SJSA1 (cell line): ENCODE measurements at regions not wholly inside any gene's neighbourhood (a gene's known extent, or its start where the extent isn't known, plus 50 kb on each side); places are given as distances from the start of the nearest gene placed in this dataset.
A peak's percentile ranks its signal among the peaks of the same experiment; 100 is the strongest.

Experiments used
- DNase-seq, 2 experiments: peaks; one replicate each; pipeline ENCODE4 v3.0.0-alpha.2; 2015 to 2020; ENCODE audit warnings: low spot score in 2 of 2, low read depth in 1 of 2
- H3K27ac ChIP-seq: fragments of 250-450 bp; sonication (Bioruptor Pico); 2 replicates; pipeline ENCODE4 v1.5.1; 2020; ENCODE audit warnings: mild to moderate bottlenecking, moderate library complexity
- H3K27me3 ChIP-seq: fragments of 250-450 bp; sonication (Bioruptor Pico); replicated peaks from 2 replicates; pipeline ENCODE4 v1.5.1; 2020; ENCODE audit warnings: mild to moderate bottlenecking, moderate library complexity
- H3K36me3 ChIP-seq: fragments of 250-450 bp; sonication (Bioruptor Pico); 2 replicates; pipeline ENCODE4 v1.5.1; 2020; ENCODE audit warnings: mild to moderate bottlenecking
- H3K4me1 ChIP-seq: fragments of 250-450 bp; sonication (Bioruptor Pico); replicated peaks from 2 replicates; pipeline ENCODE4 v1.6.1; 2021; ENCODE audit warnings: mild to moderate bottlenecking
- H3K4me3 ChIP-seq: fragments of 250-450 bp; sonication (Bioruptor Pico); 2 replicates; pipeline ENCODE4 v1.5.1; 2020; ENCODE audit warnings: mild to moderate bottlenecking
- H3K9me3 ChIP-seq: fragments of 250-450 bp; sonication (Bioruptor Pico); replicated peaks from 2 replicates; pipeline ENCODE4 v1.5.1; 2020; ENCODE audit warnings: mild to moderate bottlenecking

- peaks cover 46% of the 10 kb centered on the region for H3K4me1 ChIP-seq
- H3K9me3 ChIP-seq, result no peaks in the 10 kb centered on the region
- H3K27me3 ChIP-seq, result no peaks in the 10 kb centered on the region
- H3K4me3 ChIP-seq, result no peak overlapping the region
- peak; percentile 51 to 59 for DNase-seq
- H3K36me3 ChIP-seq, result no peaks in the 10 kb centered on the region
- no peak overlapping the region for H3K27ac ChIP-seq
Observed at GRCh38 chr2:207474863-207475485, 54.8 kb upstream of the CREB1 start.

GRCh38 chr2:207475546-207475945 lies 54.2 kb upstream of the CREB1 start:
- H3K27me3 ChIP-seq, result no peaks in the 10 kb centered on the region
- no peaks in the 10 kb centered on the region for H3K9me3 ChIP-seq
- H3K4me1 ChIP-seq, result peaks cover 44% of the 10 kb centered on the region
- no peak overlapping the region for H3K27ac ChIP-seq
- no peaks in the 10 kb centered on the region for H3K36me3 ChIP-seq
- no peak overlapping the region for H3K4me3 ChIP-seq
- no peak for DNase-seq

GRCh38 chr2:207477896-207478295 lies 51.9 kb upstream of the CREB1 start:
- H3K27me3 ChIP-seq, result no peaks in the 10 kb centered on the region
- no peak overlapping the region for H3K27ac ChIP-seq
- H3K36me3 ChIP-seq, result no peaks in the 10 kb centered on the region
- DNase-seq, result no peak
- H3K4me3 ChIP-seq, result no peak overlapping the region
- H3K4me1 ChIP-seq, result peaks cover 38% of the 10 kb centered on the region
- no peaks in the 10 kb centered on the region for H3K9me3 ChIP-seq

DNA sequence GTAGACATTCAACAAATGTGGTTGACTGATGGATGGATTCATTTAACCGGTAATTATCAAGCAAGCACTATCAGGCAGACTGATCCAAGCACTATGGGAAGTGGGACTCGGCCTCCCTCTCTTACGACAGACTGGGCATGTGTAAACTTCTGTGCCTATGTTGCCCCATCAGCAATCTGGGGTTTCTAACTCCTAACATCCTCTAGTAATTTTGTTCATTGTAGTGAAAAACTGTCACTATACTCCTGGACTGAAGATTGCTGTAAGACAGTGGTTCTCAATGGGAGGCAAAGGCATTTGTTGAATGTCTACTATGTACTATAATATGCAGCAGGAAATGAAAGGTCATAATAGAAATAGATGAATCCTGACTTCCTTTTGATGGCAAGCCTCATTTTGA lies 51.2 kb upstream of the CREB1 start:
- no peaks in the 10 kb centered on the region for H3K9me3 ChIP-seq
- H3K27me3 ChIP-seq, result no peaks in the 10 kb centered on the region
- DNase-seq, result no peak
- H3K27ac ChIP-seq, result no peak overlapping the region
- no peaks in the 10 kb centered on the region for H3K36me3 ChIP-seq
- H3K4me3 ChIP-seq, result no peak overlapping the region
- H3K4me1 ChIP-seq, result peaks cover 37% of the 10 kb centered on the region

DNA sequence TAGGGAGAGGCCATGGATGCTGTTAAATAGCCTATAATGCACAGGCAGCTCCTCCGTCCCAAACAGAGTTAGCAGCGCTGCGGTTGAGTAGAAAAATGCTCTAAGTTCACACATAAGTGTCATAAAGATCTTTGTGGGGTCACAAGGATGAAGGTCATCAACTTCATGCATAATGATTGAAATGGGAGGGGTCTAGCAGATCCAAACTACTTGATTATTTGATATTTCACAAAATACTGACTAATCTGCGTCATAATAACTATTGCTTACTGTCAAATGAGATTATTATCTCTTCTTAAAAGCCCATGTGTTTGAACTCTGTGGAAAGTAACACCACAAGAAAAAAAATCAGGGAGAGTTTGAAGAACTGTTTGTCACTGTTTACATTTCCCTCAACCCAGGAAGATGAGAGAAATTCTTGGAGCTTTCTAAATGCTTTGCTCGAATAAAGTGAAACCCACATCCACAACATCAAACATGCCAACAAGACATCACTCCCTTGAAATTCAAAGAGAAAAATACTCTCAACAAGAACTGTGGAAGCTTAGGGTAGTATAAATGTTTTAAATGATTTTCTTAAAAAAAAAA lies 50.5 kb upstream of the CREB1 start:
- Histone ChIP-seq H3K36me3 (no peaks in the 10 kb centered on the region), H3K4me3 (no peak overlapping the region), H3K27ac (peak overlapping the region; percentile 30), H3K9me3 (no peaks in the 10 kb centered on the region), H3K27me3 (no peaks in the 10 kb centered on the region), H3K4me1 (peaks cover 35% of the 10 kb centered on the region)
- peak in 1 of 2 experiments; percentile 44 for DNase-seq
